22Rv1 (cell line): ENCODE measurements at regions not wholly inside any gene's neighbourhood (a gene's known extent, or its start where the extent isn't known, plus 50 kb on each side); places are given as distances from the start of the nearest gene placed in this dataset.

Experiments used
- ZFX ChIP-seq: fragments of 450-650 bp; IDR thresholded peaks from 2 replicates; pipeline ENCODE4 v1.6.1; 2017; ENCODE audit warnings: antibody characterized with exemption, borderline replicate concordance
- TF ChIP-seq, protein P1 (sequence below): fragments of 450-650 bp; IDR thresholded peaks from 2 replicates; pipeline ENCODE4 v1.5.1; 2017; ENCODE audit warnings: mild to moderate bottlenecking

DNA sequence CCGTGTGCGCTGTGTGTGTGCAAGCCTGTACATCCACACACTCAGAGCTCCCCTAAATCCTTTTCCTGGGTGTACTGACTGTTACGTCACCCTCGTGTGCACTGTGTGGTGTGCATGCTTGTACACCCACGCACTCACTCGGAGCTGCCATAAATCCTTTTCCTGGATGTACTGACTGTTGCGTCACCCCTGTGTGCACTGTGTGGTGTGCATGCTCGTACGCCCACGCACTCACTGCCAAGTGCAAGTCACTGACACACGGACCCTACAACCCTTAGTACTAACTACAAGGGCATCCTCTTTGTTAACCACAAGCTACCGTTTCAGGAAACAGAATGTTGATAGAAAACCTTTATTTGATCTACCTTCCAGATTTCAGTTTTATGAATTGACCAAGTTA, 983.4 kb downstream of the EFNB2 start:
- TF ChIP-seq, protein P1, sequence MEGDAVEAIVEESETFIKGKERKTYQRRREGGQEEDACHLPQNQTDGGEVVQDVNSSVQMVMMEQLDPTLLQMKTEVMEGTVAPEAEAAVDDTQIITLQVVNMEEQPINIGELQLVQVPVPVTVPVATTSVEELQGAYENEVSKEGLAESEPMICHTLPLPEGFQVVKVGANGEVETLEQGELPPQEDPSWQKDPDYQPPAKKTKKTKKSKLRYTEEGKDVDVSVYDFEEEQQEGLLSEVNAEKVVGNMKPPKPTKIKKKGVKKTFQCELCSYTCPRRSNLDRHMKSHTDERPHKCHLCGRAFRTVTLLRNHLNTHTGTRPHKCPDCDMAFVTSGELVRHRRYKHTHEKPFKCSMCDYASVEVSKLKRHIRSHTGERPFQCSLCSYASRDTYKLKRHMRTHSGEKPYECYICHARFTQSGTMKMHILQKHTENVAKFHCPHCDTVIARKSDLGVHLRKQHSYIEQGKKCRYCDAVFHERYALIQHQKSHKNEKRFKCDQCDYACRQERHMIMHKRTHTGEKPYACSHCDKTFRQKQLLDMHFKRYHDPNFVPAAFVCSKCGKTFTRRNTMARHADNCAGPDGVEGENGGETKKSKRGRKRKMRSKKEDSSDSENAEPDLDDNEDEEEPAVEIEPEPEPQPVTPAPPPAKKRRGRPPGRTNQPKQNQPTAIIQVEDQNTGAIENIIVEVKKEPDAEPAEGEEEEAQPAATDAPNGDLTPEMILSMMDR: no peak
- TF ChIP-seq ZFX: no peak
